ENCODE measurements at regions not wholly inside any gene's neighbourhood (a gene's known extent, or its start where the extent isn't known, plus 50 kb on each side); places are given as distances from the start of the nearest gene placed in this dataset.

GRCh38 chr2:142670362-142670761 lies 207.1 kb upstream of the KYNU start:
- Histone ChIP-seq H3K27ac (ENCODE audit: low read depth in 1 of 2, low read length in 2 of 2) (no peak overlapping the region), H3K9ac (ENCODE audit: low read depth in 1 of 2, low read length in 2 of 2) (no peak overlapping the region), H3K4me3 (ENCODE audit: low read depth in 1 of 3, low read length in 3 of 3) (no peak overlapping the region), H3K9me3 (ENCODE audit: control insufficient read depth in 4 of 4, low read length in 3 of 4) (no peaks in the 10 kb centered on the region), H3K4me1 (ENCODE audit: control insufficient read depth in 4 of 4, insufficient read depth in 4 of 4, low read length in 3 of 4) (no peaks in the 10 kb centered on the region), H3K36me3 (ENCODE audit: control insufficient read depth in 4 of 4, insufficient read depth in 3 of 4, low read depth in 1 of 4, low read length in 3 of 4) (no peaks in the 10 kb centered on the region), H3K27me3 (ENCODE audit: control insufficient read depth in 4 of 4, insufficient read depth in 4 of 4, low read length in 3 of 4) (no peaks in the 10 kb centered on the region)
- 68% methylated on average over 1 of the region's 1 CpG for WGBS
- TF ChIP-seq CTCF (IDR thresholded peaks at IDR 0.05; ENCODE audit: low read depth, low read length, missing input control) = no peak
- no peak for TF ChIP-seq NR2F2 (IDR thresholded peaks at IDR 0.05)
- TF ChIP-seq ZBTB33 (IDR thresholded peaks at IDR 0.05) = no peak
- TF ChIP-seq HNF4G (IDR thresholded peaks at IDR 0.05) = no peak
- no peak for TF ChIP-seq HNF4A (conservative IDR thresholded peaks at IDR 0.05)
- TF ChIP-seq JUND (IDR thresholded peaks at IDR 0.05) = no peak
- TF ChIP-seq FOXA2 (IDR thresholded peaks at IDR 0.05) = no peak
- no peak for TF ChIP-seq REST (IDR thresholded peaks at IDR 0.05)
- DNase-seq (ENCODE audit: low spot score) = no peak

GRCh38 chr2:142668420-142668819 lies 209.0 kb upstream of the KYNU start:
- Histone ChIP-seq H3K36me3 (ENCODE audit: control insufficient read depth in 4 of 4, insufficient read depth in 3 of 4, low read depth in 1 of 4, low read length in 3 of 4) (no peaks in the 10 kb centered on the region), H3K27me3 (ENCODE audit: control insufficient read depth in 4 of 4, insufficient read depth in 4 of 4, low read length in 3 of 4) (no peaks in the 10 kb centered on the region), H3K27ac (ENCODE audit: low read depth in 1 of 2, low read length in 2 of 2) (no peak overlapping the region), H3K9ac (ENCODE audit: low read depth in 1 of 2, low read length in 2 of 2) (no peak overlapping the region), H3K9me3 (ENCODE audit: control insufficient read depth in 4 of 4, low read length in 3 of 4) (no peaks in the 10 kb centered on the region), H3K4me1 (ENCODE audit: control insufficient read depth in 4 of 4, insufficient read depth in 4 of 4, low read length in 3 of 4) (no peaks in the 10 kb centered on the region), H3K4me3 (ENCODE audit: low read depth in 1 of 3, low read length in 3 of 3) (no peak overlapping the region)
- TF ChIP-seq YY1 (IDR thresholded peaks at IDR 0.05) (no peak), RAD21 (IDR thresholded peaks at IDR 0.05) (no peak), HNF4A (conservative IDR thresholded peaks at IDR 0.05) (no peak), GABPA (IDR thresholded peaks at IDR 0.05 in 1 of 2, conservative IDR thresholded peaks at IDR 0.05 in 1 of 2) (no peak), SP1 (IDR thresholded peaks at IDR 0.05) (no peak), MAX (IDR thresholded peaks at IDR 0.05) (no peak), REST (IDR thresholded peaks at IDR 0.05) (no peak), NR2F2 (IDR thresholded peaks at IDR 0.05) (no peak), ZBTB33 (IDR thresholded peaks at IDR 0.05) (no peak), FOXA1 (IDR thresholded peaks at IDR 0.05) (no peak)
- no peak for DNase-seq (ENCODE audit: low spot score)
- WGBS = 86% methylated on average over 3 of the region's 3 CpGs
